ENCODE measurements at regions not wholly inside any gene's neighbourhood (a gene's known extent, or its start where the extent isn't known, plus 50 kb on each side); places are given as distances from the start of the nearest gene placed in this dataset.

DNA sequence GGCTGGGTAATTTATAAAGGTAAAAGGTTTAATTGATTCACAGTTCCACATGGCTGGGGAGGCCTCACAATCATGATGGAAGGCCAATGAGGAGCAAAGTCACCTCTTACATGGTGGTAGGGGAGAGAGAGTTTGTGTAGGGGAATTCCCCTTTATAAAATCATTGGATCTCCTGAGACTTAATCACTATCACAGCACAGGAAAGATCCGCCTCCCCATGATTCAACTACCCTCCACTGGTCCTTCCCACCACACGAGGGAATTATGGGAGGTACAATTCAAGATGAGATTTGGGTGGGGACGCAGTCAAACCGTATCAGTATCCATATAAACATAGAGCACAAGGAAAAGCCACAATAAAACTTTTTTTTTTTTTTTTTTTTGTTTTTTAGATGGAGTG lies 172.6 kb upstream of the PIEZO2 start:
- DNase-seq (ENCODE audit: low read depth, low spot score), result no peak

DNA sequence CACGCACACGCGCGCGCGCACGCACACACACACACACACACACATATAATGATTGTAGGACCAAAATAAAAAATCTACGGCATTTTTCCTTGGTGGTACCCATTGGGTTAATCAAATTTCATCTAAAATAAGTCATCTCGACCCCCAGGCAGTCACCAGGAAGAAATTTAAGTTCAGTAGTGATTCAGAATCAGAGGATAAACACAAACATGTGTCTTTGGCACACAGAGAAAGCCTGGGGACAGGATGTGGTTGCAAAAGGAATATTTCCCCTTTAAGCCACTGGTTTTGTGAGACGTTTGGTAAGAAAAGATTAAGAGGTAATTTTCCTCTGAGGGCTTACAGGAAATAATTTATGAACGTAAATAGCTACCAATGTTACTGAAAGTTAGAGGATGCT lies 171.6 kb upstream of the PIEZO2 start:
- no peak for DNase-seq (ENCODE audit: low read depth, low spot score)

DNA sequence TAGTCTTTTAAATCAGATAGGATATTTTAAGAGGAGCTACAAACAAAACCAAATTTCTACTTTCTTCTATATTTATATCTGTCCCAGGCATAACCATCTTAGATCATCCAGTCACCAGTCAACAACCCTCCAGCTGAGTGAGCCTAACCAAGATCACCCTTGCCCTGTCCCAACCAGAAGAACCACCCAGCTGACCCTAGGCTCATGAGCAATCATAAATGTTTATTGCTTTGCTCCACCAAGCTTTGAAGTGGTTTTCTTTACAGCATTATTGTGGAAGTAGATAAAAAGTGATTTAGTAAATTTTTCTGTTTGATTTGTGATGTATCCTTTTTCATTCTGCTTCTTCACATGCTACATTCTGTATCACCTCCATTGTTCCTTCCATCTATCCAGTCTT lies 167.2 kb upstream of the PIEZO2 start:
- DNase-seq (ENCODE audit: low read depth, low spot score), result no peak

GRCh38 chr18:11310476-11311086 lies 161.2 kb upstream of the PIEZO2 start:
- no peak for DNase-seq (ENCODE audit: low read depth, low spot score)

DNA sequence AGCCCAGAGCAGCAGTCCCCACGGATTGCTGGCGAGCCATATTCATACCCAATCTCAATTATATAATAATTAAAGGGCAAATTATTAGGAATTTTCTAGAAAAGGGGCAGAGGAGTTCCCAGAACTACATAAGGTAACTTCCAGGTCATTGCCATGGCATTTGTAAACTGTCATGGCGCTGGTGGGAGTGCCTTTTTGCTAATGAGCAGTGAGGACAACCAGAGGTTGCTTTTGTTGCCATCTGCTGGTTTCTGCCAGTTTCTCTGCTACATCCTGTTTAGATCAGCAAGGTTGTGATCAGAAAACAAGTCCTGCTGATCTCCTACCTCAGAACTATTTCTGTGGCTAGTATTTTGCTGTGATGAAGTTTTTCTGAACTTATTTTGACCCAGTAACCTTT lies 159.8 kb upstream of the PIEZO2 start:
- DNase-seq (ENCODE audit: low read depth, low spot score), result no peak

DNA sequence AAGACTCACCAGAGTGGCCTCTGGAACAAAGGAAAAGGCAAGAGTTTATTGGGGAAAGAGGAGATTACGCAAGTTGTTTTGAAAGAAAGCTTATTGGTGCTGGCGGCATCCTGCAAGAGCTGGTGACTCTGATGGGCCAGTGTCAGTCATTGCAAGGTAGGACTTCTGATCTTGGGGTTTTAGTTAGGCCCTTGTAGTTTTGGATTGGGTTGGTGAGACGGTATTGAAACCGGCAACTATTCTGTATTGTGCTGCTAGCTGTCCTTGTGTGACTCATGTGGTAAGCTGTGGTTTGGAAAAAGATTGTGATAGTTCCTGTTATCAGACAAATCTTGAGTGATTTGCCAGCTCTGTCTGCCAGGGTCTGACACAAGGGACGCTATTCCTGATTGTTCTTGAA lies 159.1 kb upstream of the PIEZO2 start:
- DNase-seq (ENCODE audit: low read depth, low spot score), result no peak

DNA sequence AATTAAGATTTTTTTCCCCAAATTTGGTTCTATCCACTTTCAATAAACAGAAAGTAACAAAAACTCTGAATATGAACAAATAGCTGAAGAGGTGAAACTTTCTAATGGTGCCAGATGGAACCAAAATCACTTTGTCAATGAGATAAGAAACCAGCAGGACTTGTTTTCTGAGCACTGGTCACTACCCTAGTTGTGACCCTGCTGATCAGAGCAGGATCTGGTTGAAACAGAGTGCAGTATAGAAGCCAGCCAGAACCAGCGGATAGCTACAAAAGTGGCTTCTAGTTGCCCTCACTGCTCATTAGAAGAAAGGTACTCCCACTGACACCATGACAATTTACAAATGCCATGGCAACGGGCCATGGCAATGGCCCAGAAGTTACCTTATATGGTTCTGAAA lies 158.3 kb upstream of the PIEZO2 start:
- DNase-seq (ENCODE audit: low read depth, low spot score), result no peak

DNA sequence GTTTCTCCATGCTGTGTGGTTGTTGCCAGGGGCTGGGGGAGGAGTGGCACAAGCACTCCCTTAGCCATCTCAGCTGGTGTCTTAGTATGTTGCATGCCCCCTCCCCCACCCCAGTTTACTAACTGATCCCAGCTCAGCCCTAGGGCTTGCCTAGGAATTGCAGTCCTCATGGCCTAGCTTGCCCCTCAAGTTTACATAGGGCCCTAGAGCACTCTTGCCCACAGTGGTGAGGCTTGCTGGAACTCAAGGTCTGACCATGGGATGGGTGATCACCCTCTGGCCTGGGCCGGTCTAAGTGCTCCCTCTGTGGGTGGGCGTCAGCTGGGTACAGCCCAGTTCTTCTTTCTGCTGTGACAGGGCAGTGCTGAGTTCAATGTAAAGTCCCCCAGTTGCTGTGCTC lies 156.1 kb upstream of the PIEZO2 start:
- no peak for DNase-seq (ENCODE audit: low read depth, low spot score)

- DNase-seq (ENCODE audit: low read depth, low spot score), result no peak
Observed at GRCh38 chr18:11304928-11305327, 155.6 kb upstream of the PIEZO2 start.

GRCh38 chr18:11296946-11297345 lies 147.6 kb upstream of the PIEZO2 start:
- no peak for DNase-seq (ENCODE audit: low read depth, low spot score)

DNA sequence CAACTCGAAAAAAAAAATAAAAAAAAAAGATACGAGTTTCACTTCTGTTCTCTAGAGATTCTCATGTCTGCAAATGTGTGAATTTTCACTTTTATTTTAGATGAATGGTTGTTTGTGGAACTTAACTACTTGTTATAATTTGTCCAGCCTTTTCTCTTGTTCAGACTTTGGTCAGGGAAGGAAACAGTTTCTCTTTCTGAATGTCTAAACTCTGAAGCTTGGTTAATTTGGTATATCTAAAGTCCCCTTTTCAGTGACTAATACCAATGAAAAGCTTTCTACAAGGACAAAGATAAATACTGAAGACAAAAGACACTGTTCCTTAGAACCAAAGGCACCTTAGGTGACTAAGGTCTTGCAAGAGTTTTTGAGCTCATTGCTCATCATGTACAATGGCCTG lies 144.4 kb upstream of the PIEZO2 start:
- no peak for DNase-seq (ENCODE audit: low read depth, low spot score)

GRCh38 chr18:11290786-11291185 lies 141.4 kb upstream of the PIEZO2 start:
- no peak for DNase-seq (ENCODE audit: low read depth, low spot score)

DNA sequence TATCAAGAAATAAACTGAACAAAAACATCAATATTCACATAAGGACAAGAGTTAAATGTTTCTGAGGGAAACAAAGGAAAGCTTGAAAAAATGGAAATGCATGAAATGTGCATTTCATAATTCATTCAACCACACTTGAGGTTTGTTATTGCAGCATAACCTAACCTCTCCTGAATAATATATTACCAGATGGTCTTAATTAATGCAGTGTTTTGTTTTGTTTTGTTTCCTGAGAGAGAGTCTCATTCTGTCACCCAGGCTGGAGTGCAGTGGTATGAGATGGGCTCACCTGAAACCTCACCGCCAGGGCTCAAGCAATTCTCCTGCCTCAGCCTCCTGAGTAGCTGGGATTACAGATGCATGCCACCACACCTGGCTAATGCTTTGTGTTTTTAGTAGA lies 139.9 kb upstream of the PIEZO2 start:
- no peak for DNase-seq (ENCODE audit: low read depth, low spot score)

DNA sequence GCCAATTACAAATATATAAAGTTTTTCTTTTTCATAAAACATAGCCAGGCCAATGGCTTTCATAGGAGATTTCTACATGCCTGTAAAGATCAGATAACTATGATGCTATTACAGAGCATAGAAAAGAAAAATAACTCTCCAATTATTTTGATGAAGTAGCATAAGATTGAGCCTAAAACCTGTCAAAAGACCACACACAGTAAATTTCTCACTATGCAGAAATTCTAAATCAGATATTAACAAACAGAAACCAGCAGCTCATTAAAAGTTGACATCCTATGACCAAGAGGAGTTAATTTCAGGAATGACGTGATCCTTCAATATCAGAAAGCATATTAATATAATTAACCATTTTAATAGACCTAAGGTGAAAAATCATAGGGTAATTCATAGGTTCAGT lies 139.0 kb upstream of the PIEZO2 start:
- no peak for DNase-seq (ENCODE audit: low read depth, low spot score)

- no peak for DNase-seq (ENCODE audit: low read depth, low spot score)
Observed at GRCh38 chr18:11286431-11286830, 137.1 kb upstream of the PIEZO2 start.

DNA sequence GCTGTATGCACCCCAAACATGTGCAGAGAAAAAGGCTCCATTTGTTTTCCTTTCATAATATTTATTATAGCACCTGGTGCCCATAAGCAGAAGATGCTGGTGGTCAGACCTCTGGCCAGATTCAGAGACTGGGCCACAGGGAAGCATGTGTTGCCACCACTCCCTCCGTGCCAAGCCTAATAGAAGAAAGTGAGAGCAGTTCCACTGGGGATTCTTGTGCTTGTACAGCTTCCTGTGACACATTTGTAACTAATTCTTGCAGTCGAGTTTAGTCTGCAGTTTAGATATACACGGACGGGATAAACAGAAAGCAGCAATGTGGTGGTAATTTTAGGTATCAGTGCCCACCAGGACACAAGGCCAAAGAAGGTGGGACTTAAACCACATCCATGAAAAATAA lies 135.4 kb upstream of the PIEZO2 start:
- DNase-seq (ENCODE audit: low read depth, low spot score), result no peak

DNA sequence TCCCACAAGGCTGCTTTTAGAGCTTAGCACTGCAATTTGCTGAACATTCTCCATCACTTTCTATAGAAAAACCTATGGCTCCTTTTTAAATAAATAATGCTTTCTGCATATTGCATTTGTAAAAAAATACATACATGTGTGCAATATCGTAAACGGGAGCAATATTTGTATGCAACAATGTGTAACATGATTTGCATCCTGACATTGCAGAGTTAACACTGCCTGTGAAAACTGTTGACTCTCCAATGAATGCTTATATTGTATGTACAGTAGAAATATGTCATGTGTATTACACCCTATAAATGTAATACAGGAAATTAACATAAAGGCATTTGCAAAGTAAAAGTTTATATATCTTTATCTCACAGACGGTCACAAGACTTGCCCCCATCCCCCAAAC lies 135.0 kb upstream of the PIEZO2 start:
- no peak for DNase-seq (ENCODE audit: low read depth, low spot score)

DNA sequence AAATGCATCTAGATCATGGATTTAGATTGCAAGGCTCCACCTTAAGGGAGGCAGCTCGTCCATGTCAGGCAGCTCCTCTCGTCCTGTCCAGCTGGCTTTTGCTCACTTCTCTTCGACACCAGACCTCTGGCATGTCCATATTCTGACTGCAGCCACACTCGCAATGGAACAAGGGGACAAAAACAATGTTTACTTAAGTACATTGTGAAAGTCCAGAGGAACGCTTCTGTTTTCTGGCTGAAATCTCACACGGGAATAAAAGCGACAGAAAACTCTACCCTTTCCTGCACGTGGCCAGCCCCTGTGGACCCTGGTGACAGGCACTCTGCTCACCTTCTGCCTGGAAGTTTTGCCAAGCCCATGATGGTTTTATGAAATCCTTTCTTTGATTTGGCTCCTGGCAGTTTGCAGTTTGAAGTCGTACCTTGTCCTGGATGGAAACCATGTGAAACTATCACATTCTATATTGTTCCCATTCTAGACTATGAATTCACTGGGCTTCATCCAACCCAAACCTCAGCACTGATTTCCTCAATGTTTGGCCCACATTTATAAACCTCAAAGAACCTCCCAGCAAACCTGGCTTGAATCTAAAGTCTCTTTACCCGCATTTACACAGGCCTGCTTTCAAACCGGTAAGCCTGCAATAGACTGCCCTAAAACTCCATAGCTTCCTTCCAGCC lies 134.3 kb upstream of the PIEZO2 start:
- no peak for DNase-seq (ENCODE audit: low read depth, low spot score)

DNA sequence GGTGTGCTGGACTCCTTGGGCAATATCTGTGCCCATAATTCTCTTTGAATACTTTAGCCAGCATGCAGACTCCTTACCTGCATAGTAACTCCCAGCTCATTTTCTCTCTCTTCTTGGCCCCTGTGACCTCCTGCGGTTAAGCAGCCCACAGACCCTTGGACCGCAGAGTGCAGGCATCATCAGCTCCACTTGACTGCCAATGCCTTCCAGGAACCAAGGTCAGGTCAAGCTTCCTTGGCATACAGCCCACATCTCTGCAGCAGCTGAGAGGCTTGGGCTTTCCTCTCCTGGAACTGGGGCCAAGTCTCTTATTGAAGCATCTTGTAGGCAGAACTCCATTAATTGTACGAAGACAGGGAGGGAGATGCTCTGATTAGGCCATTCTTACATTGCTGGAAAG lies 130.1 kb upstream of the PIEZO2 start:
- no peak for DNase-seq (ENCODE audit: low read depth, low spot score)

- DNase-seq (ENCODE audit: low read depth, low spot score), result no peak
Observed at GRCh38 chr18:11276678-11277077, 127.3 kb upstream of the PIEZO2 start.

GRCh38 chr18:11274144-11274794 lies 124.9 kb upstream of the PIEZO2 start:
- DNase-seq (ENCODE audit: low read depth, low spot score), result no peak

DNA sequence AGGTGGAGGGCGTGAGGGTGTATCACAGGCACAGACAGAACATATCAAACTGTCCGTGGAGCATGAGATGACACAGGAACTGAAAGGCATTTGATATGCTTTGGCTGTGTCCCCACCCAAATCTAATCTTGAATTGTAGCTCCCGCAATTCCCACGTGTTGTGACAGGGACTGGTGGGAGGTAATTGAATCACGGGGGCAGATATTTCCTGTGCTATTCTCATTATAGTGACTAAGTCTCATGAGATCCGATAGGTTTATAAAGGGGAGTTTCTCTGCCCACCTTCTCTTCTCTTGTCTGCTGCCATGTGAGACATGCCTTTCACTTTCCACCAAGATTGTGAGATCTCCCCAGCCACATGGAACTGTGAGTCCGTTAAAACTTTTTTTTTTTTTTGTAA lies 123.1 kb upstream of the PIEZO2 start:
- DNase-seq (ENCODE audit: low read depth, low spot score), result no peak

- DNase-seq (ENCODE audit: low read depth, low spot score), result no peak
Observed at GRCh38 chr18:11271954-11272353, 122.6 kb upstream of the PIEZO2 start.
